Activated T-cell treated with anti-CD3 and anti-CD28 coated beads, Interleukin-2, amount 50 U/mL, for 72 hours (primary cell): ENCODE measurements at regions not wholly inside any gene's neighbourhood (a gene's known extent, or its start where the extent isn't known, plus 50 kb on each side); places are given as distances from the start of the nearest gene placed in this dataset.

ENCODE experiments used
- ATAC-seq, 2 donors: fragments of 150-1000 bp; cut with Tn5 transposase; replicated peaks in 1 of 2; 2 replicates each; pipeline ENCODE4 v1.10.0; 2021; ENCODE audit warnings: moderate library complexity in 2 of 2, mild to moderate bottlenecking in 1 of 2
- DNase-seq, 2 donors: peaks; one replicate each; pipeline ENCODE4 v3.0.0; 2021 to 2022; ENCODE audit warnings: mixed read lengths in 1 of 2
- H3K27ac Mint-ChIP-seq: one replicate; pipeline ENCODE4 v1.8.0; 2022; ENCODE audit warnings: mild to moderate bottlenecking, moderate library complexity, mixed read lengths
- H3K27me3 Mint-ChIP-seq: one replicate; pipeline ENCODE4 v1.8.0; 2022; ENCODE audit warnings: low read depth, mixed read lengths
- H3K36me3 Mint-ChIP-seq, 2 donors: one replicate each; pipeline ENCODE4 v1.8.0; 2022; ENCODE audit warnings: mixed read lengths in 2 of 2, mild to moderate bottlenecking in 1 of 2; ENCODE audit not compliant: insufficient read depth in 2 of 2
- H3K4me1 Mint-ChIP-seq: one replicate; pipeline ENCODE4 v1.8.0; 2022; ENCODE audit warnings: low read depth, mixed read lengths
- H3K4me3 Mint-ChIP-seq, 2 donors: one replicate each; pipeline ENCODE4 v1.8.0; 2022; ENCODE audit warnings: mild to moderate bottlenecking in 2 of 2, mixed read lengths in 2 of 2, moderate library complexity in 2 of 2
- H3K9me3 Mint-ChIP-seq, 2 donors: one replicate each; pipeline ENCODE4 v1.8.0; 2022; ENCODE audit warnings: mixed read lengths in 2 of 2

- Mint-ChIP-seq H3K27me3 (no peaks in the 10 kb centered on the region), H3K4me3 (no peak overlapping the region), H3K36me3 (no peaks in the 10 kb centered on the region), H3K4me1 (no peaks in the 10 kb centered on the region), H3K9me3 (peaks cover 0 to 4% of the 10 kb centered on the region in 2 donors), H3K27ac (no peak overlapping the region)
- ATAC-seq (no peak), DNase-seq (no peak)
Observed at GRCh38 chr2:17115042-17115441, 403.2 kb downstream of the RAD51AP2 start.

- H3K9me3 Mint-ChIP-seq: peaks cover 4 to 6% of the 10 kb centered on the region in 2 donors
- H3K27me3 Mint-ChIP-seq: peaks cover 5% of the 10 kb centered on the region
- H3K27ac Mint-ChIP-seq: no peak overlapping the region
- ATAC-seq (no peak), DNase-seq (no peak)
- no peaks in the 10 kb centered on the region for H3K4me1 Mint-ChIP-seq
- H3K4me3 Mint-ChIP-seq: no peak overlapping the region
- H3K36me3 Mint-ChIP-seq: no peaks in the 10 kb centered on the region
Observed at GRCh38 chr2:17107871-17108270, 410.4 kb downstream of the RAD51AP2 start.

- H3K27ac Mint-ChIP-seq: no peak overlapping the region
- peaks cover 5% of the 10 kb centered on the region for H3K27me3 Mint-ChIP-seq
- H3K36me3 Mint-ChIP-seq: no peaks in the 10 kb centered on the region
- H3K4me1 Mint-ChIP-seq: no peaks in the 10 kb centered on the region
- H3K9me3 Mint-ChIP-seq: peaks cover 4 to 6% of the 10 kb centered on the region in 2 donors
- H3K4me3 Mint-ChIP-seq: no peak overlapping the region
- no peak for ATAC-seq
- DNase-seq: no peak
Observed at GRCh38 chr2:17107151-17107550, 411.1 kb downstream of the RAD51AP2 start.

GRCh38 chr2:17106418-17106817 lies 411.8 kb downstream of the RAD51AP2 start:
- H3K9me3 Mint-ChIP-seq: peaks cover 4 to 6% of the 10 kb centered on the region in 2 donors
- no peak for DNase-seq
- H3K4me3 Mint-ChIP-seq: no peak overlapping the region
- H3K4me1 Mint-ChIP-seq: no peaks in the 10 kb centered on the region
- peaks cover 5% of the 10 kb centered on the region for H3K27me3 Mint-ChIP-seq
- no peaks in the 10 kb centered on the region for H3K36me3 Mint-ChIP-seq
- no peak for ATAC-seq
- no peak overlapping the region for H3K27ac Mint-ChIP-seq

GRCh38 chr2:17104454-17104853 lies 413.8 kb downstream of the RAD51AP2 start:
- Mint-ChIP-seq H3K9me3 (peaks cover 4 to 6% of the 10 kb centered on the region in 2 donors), H3K4me1 (no peaks in the 10 kb centered on the region), H3K4me3 (no peak overlapping the region), H3K27me3 (peaks cover 5% of the 10 kb centered on the region), H3K27ac (no peak overlapping the region), H3K36me3 (no peaks in the 10 kb centered on the region)
- DNase-seq: no peak
- no peak for ATAC-seq

GRCh38 chr2:17101596-17101995 lies 416.6 kb downstream of the RAD51AP2 start:
- Mint-ChIP-seq H3K27ac (no peak overlapping the region), H3K36me3 (no peaks in the 10 kb centered on the region), H3K4me1 (no peaks in the 10 kb centered on the region), H3K4me3 (no peak overlapping the region), H3K27me3 (no peaks in the 10 kb centered on the region), H3K9me3 (peaks cover 0 to 2% of the 10 kb centered on the region in 2 donors)
- no peak for ATAC-seq
- DNase-seq: no peak

GRCh38 chr2:17101091-17101490 lies 417.1 kb downstream of the RAD51AP2 start:
- Mint-ChIP-seq H3K27ac (no peak overlapping the region), H3K4me1 (no peaks in the 10 kb centered on the region), H3K4me3 (no peak overlapping the region), H3K36me3 (no peaks in the 10 kb centered on the region), H3K9me3 (peaks cover 0 to 2% of the 10 kb centered on the region in 2 donors), H3K27me3 (no peaks in the 10 kb centered on the region)
- no peak for DNase-seq
- ATAC-seq: no peak

- Mint-ChIP-seq H3K4me1 (no peaks in the 10 kb centered on the region), H3K27me3 (no peaks in the 10 kb centered on the region), H3K4me3 (no peak overlapping the region), H3K36me3 (no peaks in the 10 kb centered on the region), H3K9me3 (peaks cover 0 to 5% of the 10 kb centered on the region in 2 donors), H3K27ac (no peak overlapping the region)
- ATAC-seq: no peak
- no peak for DNase-seq
Observed at GRCh38 chr2:17095340-17095739, 422.9 kb downstream of the RAD51AP2 start.

- H3K36me3 Mint-ChIP-seq: no peaks in the 10 kb centered on the region
- ATAC-seq: no peak
- no peak for DNase-seq
- H3K27ac Mint-ChIP-seq: no peak overlapping the region
- peaks cover 0 to 5% of the 10 kb centered on the region in 2 donors for H3K9me3 Mint-ChIP-seq
- no peak overlapping the region for H3K4me3 Mint-ChIP-seq
- no peaks in the 10 kb centered on the region for H3K27me3 Mint-ChIP-seq
- H3K4me1 Mint-ChIP-seq: no peaks in the 10 kb centered on the region
Observed at GRCh38 chr2:17093712-17094111, 424.5 kb downstream of the RAD51AP2 start.

- H3K4me1 Mint-ChIP-seq: no peaks in the 10 kb centered on the region
- H3K27me3 Mint-ChIP-seq: no peaks in the 10 kb centered on the region
- H3K4me3 Mint-ChIP-seq: no peak overlapping the region
- no peak overlapping the region for H3K27ac Mint-ChIP-seq
- H3K36me3 Mint-ChIP-seq: no peaks in the 10 kb centered on the region
- no peak for DNase-seq
- no peak for ATAC-seq
- H3K9me3 Mint-ChIP-seq: peaks cover 0 to 1% of the 10 kb centered on the region in 2 donors
Observed at GRCh38 chr2:17086990-17087389, 421.4 kb upstream of the CYRIA start.

- ATAC-seq (no peak), DNase-seq (no peak)
- no peaks in the 10 kb centered on the region for H3K27me3 Mint-ChIP-seq
- H3K4me1 Mint-ChIP-seq: no peaks in the 10 kb centered on the region
- H3K36me3 Mint-ChIP-seq: no peaks in the 10 kb centered on the region
- no peak overlapping the region for H3K27ac Mint-ChIP-seq
- no peak overlapping the region for H3K4me3 Mint-ChIP-seq
- peaks cover 0 to 1% of the 10 kb centered on the region in 2 donors for H3K9me3 Mint-ChIP-seq
Observed at GRCh38 chr2:17085546-17086202, 420.0 kb upstream of the CYRIA start.

- no peak for ATAC-seq
- H3K4me1 Mint-ChIP-seq: no peaks in the 10 kb centered on the region
- H3K36me3 Mint-ChIP-seq: no peaks in the 10 kb centered on the region
- peaks cover 3% of the 10 kb centered on the region in 2 donors for H3K9me3 Mint-ChIP-seq
- H3K27ac Mint-ChIP-seq: no peak overlapping the region
- H3K27me3 Mint-ChIP-seq: no peaks in the 10 kb centered on the region
- no peak overlapping the region for H3K4me3 Mint-ChIP-seq
- no peak for DNase-seq
Observed at GRCh38 chr2:17084877-17085276, 419.2 kb upstream of the CYRIA start.

GRCh38 chr2:17083902-17084301 lies 418.3 kb upstream of the CYRIA start:
- ATAC-seq (no peak), DNase-seq (no peak)
- Mint-ChIP-seq H3K4me3 (no peak overlapping the region), H3K4me1 (no peaks in the 10 kb centered on the region), H3K9me3 (peaks cover 3 to 6% of the 10 kb centered on the region in 2 donors), H3K27ac (no peak overlapping the region), H3K36me3 (peaks cover 2 to 3% of the 10 kb centered on the region in 2 donors), H3K27me3 (no peaks in the 10 kb centered on the region)

- ATAC-seq: no peak
- peaks cover 11 to 13% of the 10 kb centered on the region in 2 donors for H3K9me3 Mint-ChIP-seq
- no peaks in the 10 kb centered on the region for H3K27me3 Mint-ChIP-seq
- no peak overlapping the region for H3K4me3 Mint-ChIP-seq
- peaks cover 2 to 4% of the 10 kb centered on the region in 2 donors for H3K36me3 Mint-ChIP-seq
- H3K4me1 Mint-ChIP-seq: no peaks in the 10 kb centered on the region
- no peak for DNase-seq
- H3K27ac Mint-ChIP-seq: no peak overlapping the region
Observed at GRCh38 chr2:17079262-17079661, 413.6 kb upstream of the CYRIA start.
